ENCODE measurements at regions not wholly inside any gene's neighbourhood (a gene's known extent, or its start where the extent isn't known, plus 50 kb on each side); places are given as distances from the start of the nearest gene placed in this dataset.

DNA sequence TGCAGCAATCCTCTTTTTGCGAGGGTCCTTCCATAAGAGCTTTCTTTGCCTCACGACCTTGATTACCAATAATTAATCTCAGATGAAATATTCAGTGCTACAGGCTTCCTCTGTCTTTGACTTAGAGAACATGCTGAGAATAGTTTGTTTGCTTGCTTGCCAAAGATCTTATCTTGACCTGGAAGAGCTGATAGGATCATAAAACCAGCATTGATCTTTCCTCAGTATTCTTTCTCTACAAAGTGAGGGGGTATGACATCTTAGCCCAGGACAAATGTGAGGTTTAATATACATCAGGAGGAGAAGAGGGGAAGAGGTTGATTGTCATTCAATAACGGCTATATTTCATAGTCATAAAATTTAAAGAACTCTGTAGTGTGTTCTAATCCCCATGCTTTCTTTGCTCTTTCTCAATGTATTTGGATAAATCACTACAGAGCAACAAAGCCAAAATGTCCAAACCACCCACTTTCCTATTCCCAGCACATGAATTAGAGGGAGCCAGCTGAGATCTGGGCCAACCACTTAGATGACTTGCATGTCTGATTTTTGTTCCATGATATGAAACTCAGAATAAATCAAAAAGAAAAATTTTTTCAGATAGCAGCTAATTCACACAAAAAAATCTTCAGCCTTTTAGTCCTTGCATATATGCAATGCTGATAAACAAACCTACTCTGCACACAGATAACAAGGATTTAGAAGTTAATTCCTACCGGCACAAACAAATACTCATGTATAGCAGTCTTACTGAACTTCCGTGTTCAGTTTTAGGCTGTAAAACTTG is 50.5 kb upstream of the IPO9 start:
- peaks cover 35% of the 10 kb centered on the region for H3K36me3 ChIP-seq
- DNase-seq (ENCODE audit: low read depth in 1 of 2, low spot score in 1 of 2) = peak in 1 of 2 donors; percentile 69

More for the DNA sequence above, 50.5 kb upstream of the IPO9 start:
- H3K4me1 ChIP-seq (ENCODE audit: low read depth) = peaks cover 35% of the 10 kb centered on the region
- peak overlapping the region; percentile 78 for H3K27ac ChIP-seq
- H3K27me3 ChIP-seq = no peaks in the 10 kb centered on the region
- H3K9me3 ChIP-seq (ENCODE audit: low read depth) = no peaks in the 10 kb centered on the region
- H3K4me3 ChIP-seq = no peak overlapping the region
- TF ChIP-seq, protein P1, sequence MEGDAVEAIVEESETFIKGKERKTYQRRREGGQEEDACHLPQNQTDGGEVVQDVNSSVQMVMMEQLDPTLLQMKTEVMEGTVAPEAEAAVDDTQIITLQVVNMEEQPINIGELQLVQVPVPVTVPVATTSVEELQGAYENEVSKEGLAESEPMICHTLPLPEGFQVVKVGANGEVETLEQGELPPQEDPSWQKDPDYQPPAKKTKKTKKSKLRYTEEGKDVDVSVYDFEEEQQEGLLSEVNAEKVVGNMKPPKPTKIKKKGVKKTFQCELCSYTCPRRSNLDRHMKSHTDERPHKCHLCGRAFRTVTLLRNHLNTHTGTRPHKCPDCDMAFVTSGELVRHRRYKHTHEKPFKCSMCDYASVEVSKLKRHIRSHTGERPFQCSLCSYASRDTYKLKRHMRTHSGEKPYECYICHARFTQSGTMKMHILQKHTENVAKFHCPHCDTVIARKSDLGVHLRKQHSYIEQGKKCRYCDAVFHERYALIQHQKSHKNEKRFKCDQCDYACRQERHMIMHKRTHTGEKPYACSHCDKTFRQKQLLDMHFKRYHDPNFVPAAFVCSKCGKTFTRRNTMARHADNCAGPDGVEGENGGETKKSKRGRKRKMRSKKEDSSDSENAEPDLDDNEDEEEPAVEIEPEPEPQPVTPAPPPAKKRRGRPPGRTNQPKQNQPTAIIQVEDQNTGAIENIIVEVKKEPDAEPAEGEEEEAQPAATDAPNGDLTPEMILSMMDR (IDR thresholded peaks at IDR 0.05; ENCODE audit: low read depth, low read length) = no peak

Measured in cardiac muscle cell (in vitro differentiated cells and primary cell).